H1 (cell line): ENCODE measurements at regions not wholly inside any gene's neighbourhood (a gene's known extent, or its start where the extent isn't known, plus 50 kb on each side); places are given as distances from the start of the nearest gene placed in this dataset.
A peak's percentile ranks its signal among the peaks of the same experiment; 100 is the strongest.

Experiments
- CTCF ChIA-PET: fragments of 300-600 bp; sonication (Branson Sonifier 250); formaldehyde crosslinking; loops from one replicate; lab custom pipeline; 2021; ENCODE audit not compliant: partially characterized antibody; lab: Charles Lee
- POLR2A ChIA-PET: fragments of 300-600 bp; sonication (Branson Sonifier 250); formaldehyde crosslinking; loops from one replicate; lab custom pipeline; 2021; ENCODE audit warnings: inconsistent platforms; ENCODE audit not compliant: partially characterized antibody; lab: Charles Lee
- DNase-seq, 2 experiments: peaks; one replicate each; pipeline versions ENCODE4 v3.0.0 to v3.0.0-alpha.2; 2010 to 2022; ENCODE audit warnings: low spot score in 2 of 2, low read depth in 1 of 2, mixed read lengths in 1 of 2
- FAIRE-seq: peaks from 2 replicates; lab custom pipeline; 2011; peaks lifted over from hg19 to GRCh38; lab: Jason Lieb, UNC
- H2AFZ ChIP-seq: 2 replicates; pipeline ENCODE4 v1.8.1; 2012; ENCODE audit warnings: low read length, inconsistent platforms
- H2AK5ac ChIP-seq: 2 replicates; pipeline ENCODE4 v1.6.1; 2013; ENCODE audit warnings: low read depth, low read length
- H2BK120ac ChIP-seq: replicated peaks from 2 replicates; pipeline ENCODE3; 2013; ENCODE audit warnings: low read depth, low read length, inconsistent platforms
- H2BK12ac ChIP-seq: 2 replicates; pipeline ENCODE4 v1.6.1; 2013; ENCODE audit warnings: low read depth, low read length
- H2BK15ac ChIP-seq: 2 replicates; pipeline ENCODE4 v1.6.1; 2013; ENCODE audit warnings: low read length
- H2BK20ac ChIP-seq: 2 replicates; pipeline ENCODE4 v1.6.1; 2013; ENCODE audit warnings: low read length
- H2BK5ac ChIP-seq: 2 replicates; pipeline ENCODE4 v1.6.1; 2013; ENCODE audit warnings: low read depth, low read length
- H3K14ac ChIP-seq: 2 replicates; pipeline ENCODE4 v1.6.1; 2013; ENCODE audit warnings: inconsistent platforms; ENCODE audit not compliant: insufficient read length
- H3K18ac ChIP-seq: 2 replicates; pipeline ENCODE4 v1.6.1; 2013; ENCODE audit warnings: low read length; ENCODE audit errors: extremely low read depth
- H3K23ac ChIP-seq: 2 replicates; pipeline ENCODE4 v1.6.1; 2013; ENCODE audit warnings: inconsistent platforms; ENCODE audit not compliant: insufficient read length
- H3K23me2 ChIP-seq: 2 replicates; pipeline ENCODE4 v1.6.1; 2013; ENCODE audit warnings: low read depth, low read length
- H3K27ac ChIP-seq: 2 replicates; pipeline ENCODE4 v1.6.1; 2011; ENCODE audit warnings: low read depth, low read length, inconsistent platforms
- H3K27me3 ChIP-seq, 4 experiments: replicated peaks in 1 of 4; 1 replicate in 1 of 4; 2 replicates in 3 of 4; pipeline versions ENCODE4 v1.6.1 to v1.8.1; 2011 to 2013; ENCODE audit warnings: low read length in 3 of 4, mild to moderate bottlenecking in 3 of 4, inconsistent platforms in 2 of 4, mixed read lengths in 2 of 4, moderate library complexity in 1 of 4; ENCODE audit not compliant: control insufficient read depth in 3 of 4, insufficient read depth in 3 of 4; ENCODE audit errors: extremely low read depth in 1 of 4
- H3K36me3 ChIP-seq, 4 experiments: 2 replicates each; pipeline versions ENCODE4 v1.6.1 to v1.8.1; 2011 to 2013; ENCODE audit warnings: mild to moderate bottlenecking in 4 of 4, low read length in 3 of 4, moderate library complexity in 2 of 4, control low read depth in 1 of 4, inconsistent platforms in 1 of 4; ENCODE audit not compliant: insufficient read depth in 4 of 4, control insufficient read depth in 2 of 4
- H3K4ac ChIP-seq: replicated peaks from 2 replicates; pipeline ENCODE3; 2013; ENCODE audit warnings: low read length, low read depth, mixed read lengths, inconsistent platforms; ENCODE audit not compliant: insufficient read length
- H3K4me1 ChIP-seq, 4 experiments: replicated peaks in 1 of 4; 1 replicate in 1 of 4; 2 replicates in 3 of 4; pipeline versions ENCODE4 v1.6.1 to v1.8.1; 2011 to 2013; ENCODE audit warnings: low read length in 3 of 4, inconsistent platforms in 2 of 4, mixed read lengths in 1 of 4; ENCODE audit not compliant: insufficient read depth in 4 of 4, control insufficient read depth in 3 of 4
- H3K4me2 ChIP-seq, 2 experiments: 2 replicates each; pipeline versions ENCODE4 v1.6.1 to v1.8.1; 2011 to 2013; ENCODE audit warnings: low read depth in 2 of 2, low read length in 2 of 2, control low read depth in 1 of 2, inconsistent platforms in 1 of 2, mild to moderate bottlenecking in 1 of 2; ENCODE audit not compliant: insufficient read depth in 1 of 2
- H3K4me3 ChIP-seq, 4 experiments: fragments of 200-600, 300-600 bp in 1 of 4; sonication (generic), shearing (Covaris generic), sonication (Bioruptor Twin) in 1 of 4; 2 replicates each; pipeline versions ENCODE4 v1.5.1 to v1.8.1; 2011 to 2016; ENCODE audit warnings: low read length in 4 of 4, low read depth in 3 of 4, control low read depth in 2 of 4, inconsistent platforms in 2 of 4, mild to moderate bottlenecking in 2 of 4, mixed read lengths in 1 of 4, moderate library complexity in 1 of 4; ENCODE audit not compliant: insufficient read depth in 2 of 4; ENCODE audit errors: extremely low read depth in 1 of 4
- H3K56ac ChIP-seq: replicated peaks from 2 replicates; pipeline ENCODE3; 2013; ENCODE audit warnings: low read depth, mild to moderate bottlenecking, mixed read lengths, low read length, inconsistent platforms; ENCODE audit not compliant: insufficient read length
- H3K79me1 ChIP-seq: 2 replicates; pipeline ENCODE4 v1.6.1; 2013; ENCODE audit warnings: low read depth, low read length, control low read depth
- H3K79me2 ChIP-seq, 2 experiments: 2 replicates each; pipeline versions ENCODE4 v1.6.1 to v1.8.1; 2012 to 2013; ENCODE audit warnings: low read length in 2 of 2, mild to moderate bottlenecking in 2 of 2, inconsistent platforms in 1 of 2; ENCODE audit not compliant: insufficient read depth in 2 of 2, control insufficient read depth in 1 of 2
- H3K9ac ChIP-seq, 4 experiments: replicated peaks in 1 of 4; 1 replicate in 1 of 4; 2 replicates in 3 of 4; pipeline versions ENCODE4 v1.6.1 to v1.8.1; 2011 to 2013; ENCODE audit warnings: low read depth in 3 of 4, low read length in 3 of 4, control low read depth in 2 of 4, mild to moderate bottlenecking in 2 of 4, moderate library complexity in 2 of 4, inconsistent platforms in 1 of 4; ENCODE audit errors: extremely low read depth in 1 of 4
- H3K9me3 ChIP-seq, 2 experiments: 2 replicates each; pipeline versions ENCODE4 v1.6.1 to v1.8.1; 2012 to 2013; ENCODE audit warnings: mild to moderate bottlenecking in 2 of 2, moderate library complexity in 2 of 2, control low read depth in 1 of 2, inconsistent platforms in 1 of 2, low read depth in 1 of 2, low read length in 1 of 2, mixed read lengths in 1 of 2; ENCODE audit not compliant: insufficient read depth in 2 of 2
- H4K20me1 ChIP-seq, 2 experiments: replicated peaks in 1 of 2; 2 replicates each; pipeline versions ENCODE3 to v1.8.1; 2011 to 2013; ENCODE audit warnings: inconsistent platforms in 2 of 2, low read length in 2 of 2, mild to moderate bottlenecking in 1 of 2; ENCODE audit not compliant: insufficient read depth in 2 of 2, control insufficient read depth in 1 of 2
- H4K5ac ChIP-seq: 2 replicates; pipeline ENCODE4 v1.6.1; 2013; ENCODE audit warnings: low read length, low read depth, mixed read lengths, inconsistent platforms; ENCODE audit not compliant: insufficient read length
- H4K8ac ChIP-seq: 2 replicates; pipeline ENCODE4 v1.8.0; 2013; ENCODE audit warnings: mild to moderate bottlenecking, moderate library complexity, low read length, inconsistent platforms; ENCODE audit not compliant: insufficient read depth; ENCODE audit errors: extremely low read depth
- H4K91ac ChIP-seq: replicated peaks from 2 replicates; pipeline ENCODE3; 2013; ENCODE audit warnings: low read length, mixed read lengths, inconsistent platforms; ENCODE audit not compliant: insufficient read length
- BACH1 ChIP-seq: IDR thresholded peaks from 2 replicates; pipeline ENCODE4 v1.6.1; 2012; ENCODE audit warnings: low read length, improper control_type of control experiment
- BCL11A ChIP-seq, 2 experiments: IDR thresholded peaks; one replicate each; pipeline ENCODE4 v1.6.1; 2011; ENCODE audit warnings: low read depth in 2 of 2, low read length in 2 of 2, mild to moderate bottlenecking in 2 of 2
- CHD1 ChIP-seq: IDR thresholded peaks from 2 replicates; pipeline ENCODE4 v1.6.1; 2012; ENCODE audit warnings: low read depth, low read length, improper control_type of control experiment
- KDM4A ChIP-seq: IDR thresholded peaks from one replicate; pipeline ENCODE4 v1.7.1; 2012; ENCODE audit warnings: low read depth, mild to moderate bottlenecking, moderate library complexity, low read length, inconsistent platforms; ENCODE audit not compliant: severe bottlenecking
- POLR2A ChIP-seq, 2 experiments: IDR thresholded peaks; 1 replicate in 1 of 2; 2 replicates in 1 of 2; pipeline ENCODE4 v1.6.1; 2011; ENCODE audit warnings: low read depth in 2 of 2, low read length in 2 of 2, mild to moderate bottlenecking in 2 of 2; ENCODE audit errors: control extremely low read depth in 1 of 2
- SP2 ChIP-seq: IDR thresholded peaks from 2 replicates; pipeline ENCODE4 v1.6.1; 2012; ENCODE audit warnings: mild to moderate bottlenecking, low read length, inconsistent platforms
- SP4 ChIP-seq: IDR thresholded peaks from 2 replicates; pipeline ENCODE4 v1.6.1; 2012; ENCODE audit warnings: low read length, inconsistent platforms
- SRF ChIP-seq: IDR thresholded peaks from 2 replicates; pipeline ENCODE4 v1.6.1; 2011; ENCODE audit warnings: mild to moderate bottlenecking, low read depth, low read length, moderate library complexity
- TBP ChIP-seq: IDR thresholded peaks from 2 replicates; pipeline ENCODE4 v1.6.1; 2011; ENCODE audit warnings: low read depth, low read length, improper control_type of control experiment
- WGBS, 2 experiments: shearing (Covaris generic) in 1 of 2; methylation state at CpG; one replicate each; pipeline versions ENCODE4 v1.1.6 to v1.1.7; 2013 to 2015; ENCODE audit warnings: low lambda C conversion rate in 2 of 2, mixed read lengths in 2 of 2, inconsistent platforms in 1 of 2, low coverage in 1 of 2, missing lambda C conversion rate in 1 of 2; ENCODE audit not compliant: insufficient replicate concordance in 2 of 2, insufficient coverage in 1 of 2, insufficient read length in 1 of 2; ENCODE audit errors: extremely low coverage in 1 of 2, missing lambda C conversion rate in 1 of 2; 5-methylcytosine and 5-hydroxymethylcytosine counted together
- TF ChIP-seq, protein P1 (sequence below), 3 experiments: IDR thresholded peaks; 1 replicate in 2 of 3; 2 replicates in 1 of 3; pipeline versions ENCODE4 v1.5.1 to v1.6.1; 2011; ENCODE audit warnings: low read length in 3 of 3, mild to moderate bottlenecking in 3 of 3, inconsistent platforms in 2 of 3, low read depth in 1 of 3, moderate library complexity in 1 of 3; ENCODE audit not compliant: insufficient read depth in 1 of 3; ENCODE audit errors: control extremely low read depth in 1 of 3

- Histone ChIP-seq H2BK12ac (no peak overlapping the region), H3K79me1 (no peaks in the 10 kb centered on the region), H3K79me2 (no peaks in the 10 kb centered on the region), H3K4me3 (no peak overlapping the region), H2AFZ (peak overlapping the region; percentile 47; the same call in 1 of the 2 replicates), H4K91ac (no peak overlapping the region), H3K56ac (no peak overlapping the region), H3K9ac (no peak overlapping the region), H3K27me3 (no peaks in the 10 kb centered on the region), H3K23ac (no peak overlapping the region), H3K36me3 (no peaks in the 10 kb centered on the region), H2BK20ac (no peak overlapping the region), H4K20me1 (no peaks in the 10 kb centered on the region), H3K4ac (no peak overlapping the region), H3K4me2 (no peak overlapping the region), H2BK120ac (no peak overlapping the region), H2AK5ac (no peak overlapping the region), H3K4me1 (no peaks in the 10 kb centered on the region), H3K18ac (no peak overlapping the region; the same call in 1 of the 2 replicates), H3K27ac (no peak overlapping the region), H4K5ac (no peak overlapping the region), H3K9me3 (no peaks in the 10 kb centered on the region), H3K14ac (no peak overlapping the region), H2BK15ac (no peak overlapping the region), H2BK5ac (no peak overlapping the region), H4K8ac (no peak overlapping the region), H3K23me2 (no peaks in the 10 kb centered on the region)
- ChIA-PET POLR2A (no interaction called here), CTCF (no interaction called here)
- TF ChIP-seq TBP (no peak), POLR2A (IDR thresholded peaks at IDR 0.05; ENCODE audit: control extremely low read depth in 1 of 2, low read depth in 2 of 2, low read length in 2 of 2) (no peak), SRF (no peak), KDM4A (no peak), BACH1 (no peak), BCL11A (IDR thresholded peaks at IDR 0.05; ENCODE audit: low read depth in 2 of 2, low read length in 2 of 2) (no peak), SP2 (no peak), SP4 (no peak), CHD1 (no peak)
- TF ChIP-seq, protein P1, sequence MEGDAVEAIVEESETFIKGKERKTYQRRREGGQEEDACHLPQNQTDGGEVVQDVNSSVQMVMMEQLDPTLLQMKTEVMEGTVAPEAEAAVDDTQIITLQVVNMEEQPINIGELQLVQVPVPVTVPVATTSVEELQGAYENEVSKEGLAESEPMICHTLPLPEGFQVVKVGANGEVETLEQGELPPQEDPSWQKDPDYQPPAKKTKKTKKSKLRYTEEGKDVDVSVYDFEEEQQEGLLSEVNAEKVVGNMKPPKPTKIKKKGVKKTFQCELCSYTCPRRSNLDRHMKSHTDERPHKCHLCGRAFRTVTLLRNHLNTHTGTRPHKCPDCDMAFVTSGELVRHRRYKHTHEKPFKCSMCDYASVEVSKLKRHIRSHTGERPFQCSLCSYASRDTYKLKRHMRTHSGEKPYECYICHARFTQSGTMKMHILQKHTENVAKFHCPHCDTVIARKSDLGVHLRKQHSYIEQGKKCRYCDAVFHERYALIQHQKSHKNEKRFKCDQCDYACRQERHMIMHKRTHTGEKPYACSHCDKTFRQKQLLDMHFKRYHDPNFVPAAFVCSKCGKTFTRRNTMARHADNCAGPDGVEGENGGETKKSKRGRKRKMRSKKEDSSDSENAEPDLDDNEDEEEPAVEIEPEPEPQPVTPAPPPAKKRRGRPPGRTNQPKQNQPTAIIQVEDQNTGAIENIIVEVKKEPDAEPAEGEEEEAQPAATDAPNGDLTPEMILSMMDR (IDR thresholded peaks at IDR 0.05; ENCODE audit: control extremely low read depth in 1 of 3, insufficient read depth in 1 of 3, low read depth in 1 of 3, low read length in 3 of 3) = no peak
- DNase-seq (no peak), FAIRE-seq (no peak)
- 79% methylated on average over 3 of the region's 3 CpGs; no CpG with 5 or more reads in 1 of the 2 experiments for WGBS, 2 experiments
Observed at GRCh38 chr4:66187175-66187720, 517.0 kb upstream of the EPHA5 start.
